ENCODE measurements at regions not wholly inside any gene's neighbourhood (a gene's known extent, or its start where the extent isn't known, plus 50 kb on each side); places are given as distances from the start of the nearest gene placed in this dataset.

- ATAC-seq: no peak
- TF ChIP-seq ESRRG (CRISPR knock-in tag; IDR thresholded peaks at IDR 0.05): no peak
Observed at GRCh38 chr7:109020251-109020650, 450.6 kb downstream of the DNAJB9 start.

GRCh38 chr7:109021390-109021789 is 451.7 kb downstream of the DNAJB9 start:
- no peak for TF ChIP-seq ESRRG (CRISPR knock-in tag; IDR thresholded peaks at IDR 0.05)
- TF ChIP-seq SNAI2 (CRISPR knock-in tag; IDR thresholded peaks at IDR 0.05): no peak
- no peak for TF ChIP-seq TSHZ2 (CRISPR knock-in tag; IDR thresholded peaks at IDR 0.05)
- TF ChIP-seq ZNF8 (CRISPR knock-in tag; IDR thresholded peaks at IDR 0.05): no peak
- TF ChIP-seq ZFP30 (CRISPR knock-in tag; IDR thresholded peaks at IDR 0.05): no peak
- TF ChIP-seq PPARA (CRISPR knock-in tag; IDR thresholded peaks at IDR 0.05; ENCODE audit: borderline replicate concordance): no peak
- TF ChIP-seq ZNF565 (CRISPR knock-in tag; conservative IDR thresholded peaks at IDR 0.05; ENCODE audit: low read depth): no peak
- TF ChIP-seq ZC3H10 (CRISPR knock-in tag; IDR thresholded peaks at IDR 0.05): no peak
- TF ChIP-seq CSRNP3 (CRISPR knock-in tag; IDR thresholded peaks at IDR 0.05): no peak
- TF ChIP-seq TCF4 (CRISPR knock-in tag; IDR thresholded peaks at IDR 0.05; ENCODE audit: borderline replicate concordance): no peak
- no peak for TF ChIP-seq ZFP3 (CRISPR knock-in tag; IDR thresholded peaks at IDR 0.05)
- no peak for TF ChIP-seq BACH2 (CRISPR knock-in tag; IDR thresholded peaks at IDR 0.05; ENCODE audit: borderline replicate concordance)
- TF ChIP-seq OSR1 (CRISPR knock-in tag; IDR thresholded peaks at IDR 0.05): no peak
- no peak for TF ChIP-seq ARNTL (CRISPR knock-in tag; IDR thresholded peaks at IDR 0.05; ENCODE audit: borderline replicate concordance, low read depth)
- no peak for TF ChIP-seq GLIS3 (CRISPR knock-in tag; IDR thresholded peaks at IDR 0.05)
- TF ChIP-seq RARB (CRISPR knock-in tag; IDR thresholded peaks at IDR 0.05): no peak
- TF ChIP-seq PATZ1 (CRISPR knock-in tag; IDR thresholded peaks at IDR 0.05; ENCODE audit: borderline replicate concordance): no peak
- no peak for TF ChIP-seq TOX (CRISPR knock-in tag; IDR thresholded peaks at IDR 0.05; ENCODE audit: borderline replicate concordance)
- TF ChIP-seq ZNF70 (CRISPR knock-in tag; IDR thresholded peaks at IDR 0.05): no peak
- TF ChIP-seq POU6F1 (CRISPR knock-in tag; IDR thresholded peaks at IDR 0.05; ENCODE audit: borderline replicate concordance, low read depth): no peak
- no peak for ATAC-seq

GRCh38 chr7:109029866-109030265 is 460.2 kb downstream of the DNAJB9 start:
- no peak for ATAC-seq
- TF ChIP-seq OSR1 (CRISPR knock-in tag; IDR thresholded peaks at IDR 0.05) (no peak), CREB5 (CRISPR knock-in tag; IDR thresholded peaks at IDR 0.05; ENCODE audit: low read depth) (no peak), RARB (CRISPR knock-in tag; IDR thresholded peaks at IDR 0.05) (no peak), ESRRG (CRISPR knock-in tag; IDR thresholded peaks at IDR 0.05) (no peak), PATZ1 (CRISPR knock-in tag; IDR thresholded peaks at IDR 0.05; ENCODE audit: borderline replicate concordance) (no peak), CSDC2 (CRISPR knock-in tag; IDR thresholded peaks at IDR 0.05) (no peak), TCF4 (CRISPR knock-in tag; IDR thresholded peaks at IDR 0.05; ENCODE audit: borderline replicate concordance) (no peak), TOX (CRISPR knock-in tag; IDR thresholded peaks at IDR 0.05; ENCODE audit: borderline replicate concordance) (no peak), GLIS3 (CRISPR knock-in tag; IDR thresholded peaks at IDR 0.05) (no peak), ZC3H10 (CRISPR knock-in tag; IDR thresholded peaks at IDR 0.05) (no peak), CSRNP3 (CRISPR knock-in tag; IDR thresholded peaks at IDR 0.05) (no peak), ZNF565 (CRISPR knock-in tag; conservative IDR thresholded peaks at IDR 0.05; ENCODE audit: low read depth) (no peak), SNAI2 (CRISPR knock-in tag; IDR thresholded peaks at IDR 0.05) (no peak), ZNF70 (CRISPR knock-in tag; IDR thresholded peaks at IDR 0.05) (no peak), ISL1 (CRISPR knock-in tag; IDR thresholded peaks at IDR 0.05) (no peak)

All from SK-N-SH treated with all-trans-retinoic acid at 6 μM for 48 hours (cell line).